ENCODE measurements at regions not wholly inside any gene's neighbourhood (a gene's known extent, or its start where the extent isn't known, plus 50 kb on each side); places are given as distances from the start of the nearest gene placed in this dataset.

DNA sequence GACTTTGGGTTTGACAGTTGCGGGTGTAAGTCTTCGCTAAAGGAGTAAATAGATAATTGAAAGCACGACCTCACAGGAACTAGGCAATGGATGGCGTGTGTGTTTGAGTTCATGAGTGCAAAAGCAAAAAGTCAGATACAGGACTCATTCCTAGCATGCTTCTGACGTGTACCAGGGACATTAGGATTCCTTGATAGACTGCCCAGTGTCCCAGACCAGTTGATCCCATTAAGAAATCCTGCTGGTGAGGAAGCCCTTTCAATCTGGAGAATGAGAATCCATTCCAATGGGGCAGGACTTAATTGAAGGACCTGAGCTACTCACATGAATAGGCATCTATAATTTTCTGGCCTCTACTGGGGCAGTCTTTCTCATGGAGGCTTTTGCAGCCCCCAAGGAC is 235.4 kb downstream of the RAD51AP2 start:
- H3K27ac Mint-ChIP-seq, result no peak overlapping the region
- H3K4me3 Mint-ChIP-seq, result no peak overlapping the region
- DNase-seq, result no peak
- no peaks in the 10 kb centered on the region for H3K36me3 Mint-ChIP-seq
- H3K9me3 Mint-ChIP-seq, result peaks cover 5 to 29% (median 9%) of the 10 kb centered on the region in 6 donors
- H3K27me3 Mint-ChIP-seq (ENCODE audit: low read depth in 3 of 3), result no peaks in the 10 kb centered on the region
- no peaks in the 10 kb centered on the region for H3K4me1 Mint-ChIP-seq

DNA sequence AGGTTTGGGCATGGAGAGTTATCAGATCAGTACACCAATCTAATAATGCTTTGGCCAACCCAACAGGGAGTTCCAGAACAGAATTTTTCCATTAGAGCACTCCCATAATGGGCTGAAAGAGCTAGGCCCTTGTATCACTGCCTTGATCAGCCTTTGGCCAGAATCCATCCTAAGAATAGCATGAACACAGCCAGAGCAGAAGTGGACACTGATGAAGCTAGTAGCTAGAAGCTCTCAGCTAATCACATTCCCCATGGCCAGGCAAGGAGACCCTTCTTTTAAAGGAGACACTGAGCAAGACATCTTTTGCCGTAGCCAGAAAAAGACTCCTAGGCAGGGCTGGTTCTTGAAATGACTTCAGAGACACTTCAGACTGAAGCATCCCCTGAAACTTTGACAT is 236.0 kb downstream of the RAD51AP2 start:
- H3K4me1 Mint-ChIP-seq, result no peaks in the 10 kb centered on the region
- no peak overlapping the region for H3K4me3 Mint-ChIP-seq
- H3K27me3 Mint-ChIP-seq (ENCODE audit: low read depth in 3 of 3), result no peaks in the 10 kb centered on the region
- peaks cover 5 to 29% (median 8%) of the 10 kb centered on the region in 6 donors for H3K9me3 Mint-ChIP-seq
- no peak for DNase-seq
- H3K36me3 Mint-ChIP-seq, result no peaks in the 10 kb centered on the region
- no peak overlapping the region for H3K27ac Mint-ChIP-seq

DNA sequence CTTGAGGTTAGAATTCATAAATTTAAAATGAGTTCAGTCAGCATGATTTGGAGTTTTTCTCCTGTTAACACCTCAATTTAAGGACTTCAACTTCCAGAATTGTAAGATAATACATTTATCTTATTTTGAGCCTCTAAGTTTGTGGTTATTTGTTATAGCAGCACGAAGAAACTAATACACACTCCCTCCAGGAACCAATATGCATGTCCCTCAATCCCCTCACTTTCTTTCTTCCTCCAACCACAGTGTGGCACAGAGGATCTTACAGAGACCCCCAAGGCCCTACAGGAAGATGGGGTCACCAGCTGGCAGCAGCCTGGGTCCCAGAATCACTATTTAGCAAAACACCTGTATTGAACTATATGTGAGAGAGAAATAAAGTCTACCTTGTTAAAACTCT is 242.0 kb downstream of the RAD51AP2 start:
- Mint-ChIP-seq H3K36me3 (no peaks in the 10 kb centered on the region), H3K27me3 (ENCODE audit: low read depth in 3 of 3) (no peaks in the 10 kb centered on the region), H3K9me3 (peaks cover 3 to 34% (median 14%) of the 10 kb centered on the region in 6 donors), H3K4me3 (no peak overlapping the region), H3K4me1 (no peaks in the 10 kb centered on the region), H3K27ac (no peak overlapping the region)
- DNase-seq, result no peak

DNA sequence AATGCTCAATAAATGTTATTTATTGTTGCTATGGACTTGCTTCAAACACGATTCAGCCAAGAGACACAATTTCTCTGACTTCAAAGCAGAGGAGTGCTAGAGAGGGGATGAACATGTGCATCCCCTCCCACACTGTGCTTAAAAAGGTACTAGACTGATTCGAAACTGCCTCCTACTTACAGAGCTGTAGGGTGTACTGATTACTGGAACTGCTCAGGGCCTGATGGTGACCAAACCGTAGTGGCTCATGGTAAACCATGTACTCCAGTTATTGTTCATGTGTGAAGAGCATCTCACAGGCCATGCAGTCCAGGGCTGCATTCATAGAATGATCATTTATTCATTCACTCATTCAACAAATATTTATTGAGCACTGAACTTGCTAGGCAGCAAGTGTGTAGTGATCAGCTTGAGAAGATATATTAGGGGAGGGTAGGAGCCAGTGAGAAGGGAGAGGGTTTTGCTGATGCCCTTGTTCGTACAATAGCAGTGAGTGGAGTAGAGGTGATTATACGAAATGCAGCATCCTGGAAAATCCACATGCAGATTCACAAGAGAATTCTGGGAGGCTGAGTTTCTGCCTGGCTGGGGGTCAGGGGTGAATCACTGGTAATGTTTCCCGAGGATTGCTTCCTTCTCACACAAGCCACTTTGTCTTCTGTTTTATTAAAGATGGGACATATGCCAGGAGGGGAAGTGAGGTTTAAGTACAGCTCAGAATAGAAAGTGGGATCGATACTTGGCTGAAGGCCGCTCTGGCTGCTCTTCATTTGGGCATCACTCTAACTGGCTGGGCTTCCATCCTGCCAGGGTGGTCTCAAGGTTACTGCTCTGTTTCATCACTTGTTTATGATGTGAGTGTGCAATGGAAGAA is 245.4 kb downstream of the RAD51AP2 start:
- Mint-ChIP-seq H3K4me1 (no peaks in the 10 kb centered on the region), H3K27ac (no peak overlapping the region), H3K4me3 (no peak overlapping the region), H3K36me3 (no peaks in the 10 kb centered on the region), H3K27me3 (ENCODE audit: low read depth in 3 of 3) (no peaks in the 10 kb centered on the region), H3K9me3 (peaks cover 2 to 24% (median 10%) of the 10 kb centered on the region in 6 donors)
- no peak for DNase-seq

DNA sequence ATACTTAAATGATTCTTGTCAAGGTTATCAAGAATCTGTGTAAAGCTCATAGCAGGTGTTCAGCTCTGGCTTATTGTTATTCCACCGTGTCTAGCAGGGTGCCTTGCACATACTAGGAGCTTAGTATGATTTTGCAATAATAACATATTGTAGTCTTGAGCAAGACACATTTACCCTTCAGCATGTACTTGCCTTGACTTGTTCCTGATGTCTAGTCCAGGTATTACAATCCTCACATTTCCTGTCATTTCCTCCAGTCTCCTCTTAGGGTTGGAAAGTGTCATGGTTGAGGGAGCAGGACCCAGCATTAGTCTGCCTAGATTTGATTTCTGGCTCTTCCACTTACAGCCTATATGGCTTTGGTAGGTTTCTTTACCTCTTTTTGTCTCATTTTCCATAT is 246.1 kb downstream of the RAD51AP2 start:
- Mint-ChIP-seq H3K27ac (no peak overlapping the region), H3K4me3 (no peak overlapping the region), H3K36me3 (no peaks in the 10 kb centered on the region), H3K4me1 (no peaks in the 10 kb centered on the region), H3K9me3 (peaks cover 2 to 26% (median 10%) of the 10 kb centered on the region in 6 donors), H3K27me3 (ENCODE audit: low read depth in 3 of 3) (no peaks in the 10 kb centered on the region)
- no peak for DNase-seq

DNA sequence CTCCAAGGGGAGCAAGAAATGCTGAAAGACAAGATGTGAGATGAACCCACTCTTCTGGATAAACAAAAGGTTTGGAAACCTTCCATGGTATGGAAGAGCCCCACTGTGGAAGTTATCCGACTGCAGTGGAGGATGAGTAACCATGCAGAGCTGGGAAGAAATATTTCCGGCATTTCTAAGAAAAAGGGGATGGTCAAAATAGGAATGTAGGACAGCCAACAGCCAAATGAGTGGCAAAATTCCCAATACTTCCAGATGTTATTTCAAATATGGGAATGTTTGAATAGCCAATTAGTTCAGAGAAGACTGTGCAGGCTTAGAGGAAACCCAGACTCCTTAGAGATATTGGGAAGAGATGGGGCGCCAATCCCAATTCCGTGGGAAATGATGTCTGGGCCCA is 246.8 kb downstream of the RAD51AP2 start:
- H3K36me3 Mint-ChIP-seq, result no peaks in the 10 kb centered on the region
- no peaks in the 10 kb centered on the region for H3K27me3 Mint-ChIP-seq (ENCODE audit: low read depth in 3 of 3)
- H3K9me3 Mint-ChIP-seq, result peaks cover 5 to 30% (median 10%) of the 10 kb centered on the region in 6 donors
- DNase-seq, result no peak
- H3K4me1 Mint-ChIP-seq, result no peaks in the 10 kb centered on the region
- no peak overlapping the region for H3K27ac Mint-ChIP-seq
- H3K4me3 Mint-ChIP-seq, result no peak overlapping the region

DNA sequence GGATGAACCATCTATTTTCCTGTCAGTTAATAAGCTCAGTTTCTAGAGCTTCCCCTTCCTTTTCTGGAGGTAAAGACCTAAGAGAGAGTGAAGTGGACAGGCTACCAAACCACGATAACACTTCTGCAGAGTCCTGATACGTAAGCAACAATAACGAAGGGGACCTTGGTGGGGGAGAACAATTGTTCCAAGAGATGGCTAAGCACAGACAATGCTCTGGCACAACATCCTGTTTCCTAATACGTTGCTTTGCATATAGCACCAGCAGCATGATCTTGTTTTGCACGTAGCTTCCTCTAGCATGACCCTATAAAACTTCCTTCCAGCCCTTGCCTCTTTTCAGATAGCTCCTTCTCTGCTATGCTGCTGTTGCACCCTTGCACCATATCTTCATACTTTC is 247.3 kb downstream of the RAD51AP2 start:
- Mint-ChIP-seq H3K36me3 (no peaks in the 10 kb centered on the region), H3K27me3 (ENCODE audit: low read depth in 3 of 3) (no peaks in the 10 kb centered on the region), H3K27ac (no peak overlapping the region), H3K9me3 (peaks cover 4 to 30% (median 9%) of the 10 kb centered on the region in 6 donors), H3K4me1 (no peaks in the 10 kb centered on the region), H3K4me3 (no peak overlapping the region)
- no peak for DNase-seq

DNA sequence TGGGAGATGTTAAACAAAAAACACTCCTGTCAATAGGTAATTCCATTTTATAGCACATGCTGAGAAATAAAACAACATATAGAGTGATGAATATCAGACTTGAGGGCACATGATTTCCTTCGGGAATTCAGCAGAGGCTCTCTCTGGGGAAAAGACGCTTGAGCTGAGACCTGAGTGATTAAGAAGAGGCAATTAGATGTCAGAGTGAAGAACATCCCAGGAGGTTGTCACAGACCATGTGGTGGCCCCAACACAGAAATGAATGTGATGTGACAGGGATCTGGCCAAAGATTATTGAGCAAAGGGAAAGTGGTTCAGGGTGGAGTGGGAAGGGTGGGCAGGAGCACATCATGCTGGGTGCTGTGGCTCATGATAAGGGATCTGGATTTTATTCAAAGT is 254.7 kb downstream of the RAD51AP2 start:
- Mint-ChIP-seq H3K36me3 (no peaks in the 10 kb centered on the region), H3K27me3 (ENCODE audit: low read depth in 3 of 3) (peaks cover 0 to 4% (median 0%) of the 10 kb centered on the region in 3 donors), H3K4me1 (no peaks in the 10 kb centered on the region), H3K4me3 (no peak overlapping the region), H3K9me3 (peaks cover 5 to 10% (median 9%) of the 10 kb centered on the region in 6 donors), H3K27ac (no peak overlapping the region)
- DNase-seq, result no peak

DNA sequence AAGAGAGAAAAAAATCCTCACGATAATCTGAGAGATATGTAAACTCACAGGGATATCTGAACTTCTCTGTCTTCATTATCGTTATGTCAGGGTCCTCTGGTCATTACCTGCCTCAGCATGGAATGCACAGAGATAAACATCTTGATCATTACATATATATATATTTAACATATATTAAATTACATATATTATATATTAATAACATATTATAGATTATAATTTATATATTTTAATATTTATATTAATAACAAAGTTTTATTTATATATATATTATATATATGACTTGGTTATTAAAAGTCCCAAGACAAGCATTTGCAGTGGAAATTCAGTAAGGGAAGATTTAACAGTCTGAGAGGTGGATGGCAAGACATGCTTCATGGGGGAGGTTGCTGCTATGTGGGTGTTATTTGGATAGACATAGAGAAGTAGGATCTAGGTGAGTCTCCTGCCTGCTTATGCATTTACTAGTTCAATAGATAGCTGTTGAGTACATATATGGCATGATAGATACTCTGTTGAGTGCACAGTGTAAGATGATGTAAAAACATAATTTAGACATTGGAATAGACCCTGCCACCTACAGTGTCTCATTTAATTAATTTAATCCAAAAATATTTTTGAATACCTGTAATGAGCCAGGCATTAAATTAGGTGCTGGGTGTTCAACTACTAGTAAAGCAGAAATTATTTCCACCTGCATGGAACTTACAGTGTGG is 255.2 kb downstream of the RAD51AP2 start:
- no peak for DNase-seq
- peaks cover 5 to 10% (median 7%) of the 10 kb centered on the region in 6 donors for H3K9me3 Mint-ChIP-seq

DNA sequence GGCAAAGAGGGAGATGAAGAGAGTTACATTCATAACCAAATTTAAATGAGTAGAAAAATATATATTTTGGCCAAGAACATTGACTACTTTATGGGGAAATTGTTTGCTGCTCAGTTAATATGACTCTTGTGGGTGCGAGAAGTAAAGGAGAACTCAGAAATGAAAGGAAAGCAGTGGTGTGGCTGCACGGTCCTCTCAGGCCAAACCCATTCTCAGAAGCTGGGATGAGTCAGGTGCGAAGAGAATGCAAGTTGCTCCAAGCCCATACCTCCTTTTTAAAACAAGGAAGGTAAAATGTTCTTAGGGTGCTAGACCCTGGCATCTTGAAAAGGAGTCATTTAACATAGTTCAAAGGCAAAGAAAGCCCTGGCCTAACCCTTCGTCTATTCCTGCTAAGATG is 258.6 kb downstream of the RAD51AP2 start:
- H3K27ac Mint-ChIP-seq, result no peak overlapping the region
- no peak overlapping the region for H3K4me3 Mint-ChIP-seq
- no peaks in the 10 kb centered on the region for H3K36me3 Mint-ChIP-seq
- H3K4me1 Mint-ChIP-seq, result no peaks in the 10 kb centered on the region
- no peak for DNase-seq
- H3K9me3 Mint-ChIP-seq, result peaks cover 4 to 23% (median 7%) of the 10 kb centered on the region in 6 donors
- peaks cover 0 to 4% (median 0%) of the 10 kb centered on the region in 3 donors for H3K27me3 Mint-ChIP-seq (ENCODE audit: low read depth in 3 of 3)

More for the DNA sequence above, 255.2 kb downstream of the RAD51AP2 start:
- Mint-ChIP-seq H3K36me3 (no peaks in the 10 kb centered on the region), H3K27ac (no peak overlapping the region), H3K4me1 (no peaks in the 10 kb centered on the region), H3K4me3 (no peak overlapping the region), H3K27me3 (ENCODE audit: low read depth in 3 of 3) (peaks cover 0 to 4% (median 0%) of the 10 kb centered on the region in 3 donors)

DNA sequence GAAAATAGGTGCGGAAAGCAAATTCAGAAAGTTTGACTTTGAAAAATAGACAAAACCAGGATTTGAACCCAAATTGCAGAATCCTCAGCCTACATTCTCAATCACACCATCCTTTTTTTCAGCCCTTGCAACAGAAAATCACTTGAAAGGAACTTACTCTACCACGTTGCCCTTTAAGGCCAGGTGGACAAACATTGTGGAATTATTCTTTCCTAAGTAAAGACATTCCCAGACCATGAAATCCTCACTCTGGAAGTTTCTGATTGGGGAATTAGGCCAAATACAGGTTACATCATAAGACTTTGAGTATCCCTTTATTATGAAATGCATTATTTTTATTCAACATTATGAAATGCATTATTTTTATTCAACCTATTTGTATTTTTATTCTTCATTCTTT is 259.4 kb downstream of the RAD51AP2 start:
- H3K27me3 Mint-ChIP-seq (ENCODE audit: low read depth in 3 of 3), result peaks cover 0 to 4% (median 0%) of the 10 kb centered on the region in 3 donors
- no peak overlapping the region for H3K4me3 Mint-ChIP-seq
- peaks cover 4 to 23% (median 7%) of the 10 kb centered on the region in 6 donors for H3K9me3 Mint-ChIP-seq
- no peaks in the 10 kb centered on the region for H3K36me3 Mint-ChIP-seq
- DNase-seq, result no peak
- H3K27ac Mint-ChIP-seq, result no peak overlapping the region
- H3K4me1 Mint-ChIP-seq, result no peaks in the 10 kb centered on the region

DNA sequence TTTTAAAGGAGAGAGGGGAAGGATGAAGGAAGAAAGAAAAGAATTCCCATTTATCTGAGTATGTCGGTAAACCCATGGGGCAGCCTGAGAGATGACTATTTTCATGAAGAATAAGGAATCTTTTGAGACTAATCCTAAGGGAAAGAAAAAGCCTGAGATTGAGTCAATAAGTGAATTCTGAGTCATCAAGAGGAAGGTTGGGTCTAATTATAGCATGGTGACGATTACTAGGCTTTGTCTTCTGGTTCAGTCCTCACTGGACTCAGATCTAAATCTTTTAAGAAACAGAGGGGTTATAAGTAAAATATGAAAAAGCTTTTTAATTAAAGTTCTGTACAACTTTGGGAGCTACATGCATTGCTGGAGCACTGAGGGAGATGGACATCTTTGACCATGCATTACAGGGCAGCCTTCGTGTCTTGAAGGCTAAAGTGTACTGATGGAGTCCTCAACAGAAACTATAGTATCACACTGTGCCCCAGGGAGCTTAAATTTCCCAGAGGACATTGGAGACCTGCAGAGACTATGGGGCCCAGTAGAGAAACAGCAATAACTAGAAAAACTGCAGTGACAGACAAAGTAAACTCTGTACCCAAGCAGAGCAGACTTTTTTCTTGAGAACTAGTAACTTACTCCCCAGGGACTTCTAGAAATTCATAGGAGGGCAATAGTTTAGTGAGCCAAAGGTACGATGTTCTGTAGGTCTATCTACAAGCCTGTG is 260.9 kb downstream of the RAD51AP2 start:
- no peak for DNase-seq
- H3K27me3 Mint-ChIP-seq (ENCODE audit: low read depth in 3 of 3), result peaks cover 0 to 1% (median 0%) of the 10 kb centered on the region in 3 donors
- peaks cover under 1 to 20% (median 6%) of the 10 kb centered on the region in 6 donors for H3K9me3 Mint-ChIP-seq
- no peak overlapping the region for H3K27ac Mint-ChIP-seq
- H3K4me3 Mint-ChIP-seq, result no peak overlapping the region
- no peaks in the 10 kb centered on the region for H3K36me3 Mint-ChIP-seq
- H3K4me1 Mint-ChIP-seq, result no peaks in the 10 kb centered on the region

DNA sequence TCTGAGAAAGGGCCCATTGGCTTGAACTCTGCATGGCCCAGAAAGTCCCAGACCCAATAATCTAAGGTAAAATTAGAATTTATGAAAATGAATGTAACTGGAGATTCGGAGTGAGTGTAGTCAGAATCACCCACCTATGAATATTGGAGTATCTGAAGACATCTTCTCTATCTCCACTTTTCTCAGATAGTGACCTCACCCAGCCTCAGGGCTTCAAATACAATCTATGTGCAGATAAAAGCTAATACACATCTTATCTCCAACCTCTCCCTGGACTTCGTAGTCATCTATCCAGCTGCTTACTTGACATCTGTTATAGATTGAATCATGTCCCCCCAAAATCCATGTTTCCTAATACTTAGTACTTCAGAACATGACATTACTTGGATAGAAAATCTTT is 263.2 kb downstream of the RAD51AP2 start:
- Mint-ChIP-seq H3K27me3 (ENCODE audit: low read depth in 3 of 3) (peaks cover 0 to 2% (median 1%) of the 10 kb centered on the region in 3 donors), H3K4me3 (no peak overlapping the region), H3K9me3 (peaks cover 3 to 37% (median 7%) of the 10 kb centered on the region in 6 donors), H3K27ac (no peak overlapping the region), H3K4me1 (no peaks in the 10 kb centered on the region), H3K36me3 (no peaks in the 10 kb centered on the region)
- no peak for DNase-seq

DNA sequence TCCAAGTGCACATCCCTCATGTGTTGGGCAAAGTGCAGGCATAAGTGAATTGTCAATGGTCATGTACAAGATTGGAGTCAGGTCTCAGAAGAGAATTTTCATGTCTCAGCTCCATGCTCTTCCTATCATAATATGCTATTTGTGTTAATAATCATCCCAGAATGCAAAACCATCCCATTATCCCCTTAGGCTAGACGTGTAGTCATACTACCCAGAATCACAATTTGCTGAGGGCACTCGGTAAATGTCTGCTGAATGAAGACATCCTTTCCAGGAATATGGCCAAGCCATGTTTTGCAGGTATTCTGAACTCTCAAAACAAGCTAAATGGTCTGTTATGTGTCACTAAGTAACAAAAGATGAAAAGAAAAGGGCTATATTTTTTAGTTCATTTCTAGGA is 263.8 kb downstream of the RAD51AP2 start:
- H3K9me3 Mint-ChIP-seq, result peaks cover 2 to 40% (median 5%) of the 10 kb centered on the region in 6 donors
- no peak overlapping the region for H3K27ac Mint-ChIP-seq
- no peak overlapping the region for H3K4me3 Mint-ChIP-seq
- no peak for DNase-seq
- no peaks in the 10 kb centered on the region for H3K36me3 Mint-ChIP-seq
- no peaks in the 10 kb centered on the region for H3K4me1 Mint-ChIP-seq
- peaks cover 0 to 2% (median 0%) of the 10 kb centered on the region in 3 donors for H3K27me3 Mint-ChIP-seq (ENCODE audit: low read depth in 3 of 3)
